ENCODE measurements at regions not wholly inside any gene's neighbourhood (a gene's known extent, or its start where the extent isn't known, plus 50 kb on each side); places are given as distances from the start of the nearest gene placed in this dataset.

GRCh38 chr1:229759586-229759985, 133.5 kb downstream of the URB2 start:
- peaks cover 3% of the 10 kb centered on the region for H3K27me3 Mint-ChIP-seq
- no peaks in the 10 kb centered on the region for H4K20me1 ChIP-seq (ENCODE audit: control insufficient read depth, insufficient read depth, low read length, poor library complexity, severe bottlenecking)
- H3K9ac ChIP-seq (ENCODE audit: low read length) = no peak overlapping the region
- WGBS (ENCODE audit: insufficient coverage) = no CpG with 5 or more reads among the region's 2 CpGs
- no peak overlapping the region for H3K4me3 Mint-ChIP-seq
- H3K27ac ChIP-seq (ENCODE audit: low read length in 2 of 2) = no peak overlapping the region
- H3K9me3 Mint-ChIP-seq (ENCODE audit: insufficient read depth) = no peaks in the 10 kb centered on the region
- no peaks in the 10 kb centered on the region for H3K4me1 Mint-ChIP-seq
- POLR2A ChIA-PET = no interaction called here
- intact Hi-C loops (cut with micrococcal nuclease) = no loop called here
- no peaks in the 10 kb centered on the region for H3K79me2 ChIP-seq (ENCODE audit: control insufficient read depth, insufficient read depth, low read length)
- H3K36me3 ChIP-seq (replicated peaks in 1 of 2; ENCODE audit: control extremely low read depth in 1 of 2, control insufficient read depth in 1 of 2, extremely low read depth in 1 of 2, insufficient read depth in 2 of 2, low read length in 1 of 2) = no peaks in the 10 kb centered on the region
- CTCF ChIA-PET = interaction anchor here (1.4 to 1.6 kb wide), 2 partner anchors 12 to 408 kb away, joined by 3 read pairs; no protein-coding TSS in a partner anchor
- no peak overlapping the region for H3K4me2 ChIP-seq (replicated peaks; ENCODE audit: low read depth, low read length, poor library complexity, severe bottlenecking)
- H3K9me3 ChIP-seq (ENCODE audit: control extremely low read depth in 1 of 3, control insufficient read depth in 2 of 3, insufficient read depth in 1 of 3, low read length in 2 of 3) = peaks cover 0 to 9% (median 7%) of the 10 kb centered on the region in 3 donors
- no peak overlapping the region for H3K27ac Mint-ChIP-seq
- TF ChIP-seq, protein P1, sequence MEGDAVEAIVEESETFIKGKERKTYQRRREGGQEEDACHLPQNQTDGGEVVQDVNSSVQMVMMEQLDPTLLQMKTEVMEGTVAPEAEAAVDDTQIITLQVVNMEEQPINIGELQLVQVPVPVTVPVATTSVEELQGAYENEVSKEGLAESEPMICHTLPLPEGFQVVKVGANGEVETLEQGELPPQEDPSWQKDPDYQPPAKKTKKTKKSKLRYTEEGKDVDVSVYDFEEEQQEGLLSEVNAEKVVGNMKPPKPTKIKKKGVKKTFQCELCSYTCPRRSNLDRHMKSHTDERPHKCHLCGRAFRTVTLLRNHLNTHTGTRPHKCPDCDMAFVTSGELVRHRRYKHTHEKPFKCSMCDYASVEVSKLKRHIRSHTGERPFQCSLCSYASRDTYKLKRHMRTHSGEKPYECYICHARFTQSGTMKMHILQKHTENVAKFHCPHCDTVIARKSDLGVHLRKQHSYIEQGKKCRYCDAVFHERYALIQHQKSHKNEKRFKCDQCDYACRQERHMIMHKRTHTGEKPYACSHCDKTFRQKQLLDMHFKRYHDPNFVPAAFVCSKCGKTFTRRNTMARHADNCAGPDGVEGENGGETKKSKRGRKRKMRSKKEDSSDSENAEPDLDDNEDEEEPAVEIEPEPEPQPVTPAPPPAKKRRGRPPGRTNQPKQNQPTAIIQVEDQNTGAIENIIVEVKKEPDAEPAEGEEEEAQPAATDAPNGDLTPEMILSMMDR (IDR thresholded peaks at IDR 0.05) = no peak
- TF ChIP-seq EZH2 (IDR thresholded peaks at IDR 0.05; ENCODE audit: borderline replicate concordance, insufficient read depth, low read depth, low read length, poor library complexity, severe bottlenecking) = no peak
- DNase-seq (no peak), ATAC-seq (ENCODE audit: low read depth) (no peak)
- H3K27me3 ChIP-seq (replicated peaks in 1 of 4; ENCODE audit: control extremely low read depth in 1 of 4, control insufficient read depth in 3 of 4, insufficient read depth in 4 of 4, low read length in 3 of 4) = no peaks in the 10 kb centered on the region
- no peak overlapping the region for H3K4me3 ChIP-seq (ENCODE audit: control extremely low read depth in 1 of 5, extremely low read depth in 1 of 5, insufficient read depth in 1 of 5, low read depth in 2 of 5, low read length in 4 of 5)
- H2AFZ ChIP-seq (ENCODE audit: insufficient read depth, low read depth, low read length, poor library complexity, severe bottlenecking) = no peak overlapping the region
- H3K4me1 ChIP-seq (ENCODE audit: control insufficient read depth in 2 of 2, insufficient read depth in 2 of 2, low read length in 2 of 2) = peaks cover 0 to under 1% of the 10 kb centered on the region in 2 donors

DNA sequence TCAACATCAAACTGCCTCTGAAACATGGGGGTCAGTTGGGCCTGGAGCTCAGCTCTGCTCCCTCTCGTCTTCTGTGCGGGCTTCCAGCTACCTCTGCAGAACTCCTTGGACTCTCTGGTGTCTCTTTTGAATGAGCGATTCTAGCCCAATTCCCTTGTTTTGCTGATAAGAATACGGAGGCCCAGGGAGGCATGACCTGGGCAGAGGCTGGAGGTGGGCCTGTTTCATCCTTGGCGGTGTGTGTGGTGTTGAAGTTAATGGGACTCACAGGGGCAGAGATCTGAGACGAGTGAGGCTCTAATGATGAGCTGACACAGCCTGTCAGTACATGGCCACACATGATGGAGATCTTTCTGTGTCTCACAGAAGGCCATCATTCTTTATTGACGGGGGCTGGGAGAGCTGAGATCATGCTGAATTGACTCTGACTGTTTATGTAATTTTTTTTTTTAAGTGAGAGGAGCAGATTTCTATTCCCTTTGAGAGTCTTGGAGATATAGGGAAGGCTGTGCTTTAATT, 134.5 kb downstream of the URB2 start:
- Mint-ChIP-seq H3K4me3 (no peak overlapping the region), H3K9me3 (ENCODE audit: insufficient read depth) (no peaks in the 10 kb centered on the region), H3K27me3 (peaks cover 3% of the 10 kb centered on the region), H3K4me1 (no peaks in the 10 kb centered on the region), H3K27ac (no peak overlapping the region)
- CTCF ChIA-PET = no interaction called here
- intact Hi-C loops (cut with micrococcal nuclease) = no loop called here
- no peaks in the 10 kb centered on the region for H4K20me1 ChIP-seq (ENCODE audit: control insufficient read depth, insufficient read depth, low read length, poor library complexity, severe bottlenecking)
- no peak for DNase-seq
- H3K9me3 ChIP-seq (ENCODE audit: control extremely low read depth in 1 of 3, control insufficient read depth in 2 of 3, insufficient read depth in 1 of 3, low read length in 2 of 3) = peaks cover 0 to 9% (median 7%) of the 10 kb centered on the region in 3 donors
- ATAC-seq (ENCODE audit: low read depth) = no peak
- no peak overlapping the region for H3K4me2 ChIP-seq (replicated peaks; ENCODE audit: low read depth, low read length, poor library complexity, severe bottlenecking)
- H3K4me1 ChIP-seq (ENCODE audit: control insufficient read depth in 2 of 2, insufficient read depth in 2 of 2, low read length in 2 of 2) = no peaks in the 10 kb centered on the region
- POLR2A ChIA-PET = no interaction called here
- H3K9ac ChIP-seq (ENCODE audit: low read length) = no peak overlapping the region
- TF ChIP-seq, protein P1 (IDR thresholded peaks at IDR 0.05) = no peak
- no peak for TF ChIP-seq EZH2 (IDR thresholded peaks at IDR 0.05; ENCODE audit: borderline replicate concordance, insufficient read depth, low read depth, low read length, poor library complexity, severe bottlenecking)
- 99% methylated on average over 7 of the region's 7 CpGs for WGBS (ENCODE audit: insufficient coverage)
- H3K4me3 ChIP-seq (ENCODE audit: control extremely low read depth in 1 of 5, extremely low read depth in 1 of 5, insufficient read depth in 1 of 5, low read depth in 2 of 5, low read length in 4 of 5) = no peak overlapping the region
- H3K36me3 ChIP-seq (replicated peaks in 1 of 2; ENCODE audit: control extremely low read depth in 1 of 2, control insufficient read depth in 1 of 2, extremely low read depth in 1 of 2, insufficient read depth in 2 of 2, low read length in 1 of 2) = no peaks in the 10 kb centered on the region
- no peak overlapping the region for H3K27ac ChIP-seq (ENCODE audit: low read length in 2 of 2)
- no peaks in the 10 kb centered on the region for H3K27me3 ChIP-seq (replicated peaks in 1 of 4; ENCODE audit: control extremely low read depth in 1 of 4, control insufficient read depth in 3 of 4, insufficient read depth in 4 of 4, low read length in 3 of 4)
- H3K79me2 ChIP-seq (ENCODE audit: control insufficient read depth, insufficient read depth, low read length) = no peaks in the 10 kb centered on the region
- H2AFZ ChIP-seq (ENCODE audit: insufficient read depth, low read depth, low read length, poor library complexity, severe bottlenecking) = no peak overlapping the region

Data from B cell (primary cell).